H1 (cell line): ENCODE measurements at regions not wholly inside any gene's neighbourhood (a gene's known extent, or its start where the extent isn't known, plus 50 kb on each side); places are given as distances from the start of the nearest gene placed in this dataset.

Experiments used
- CBX8 ChIP-seq: fragments of 300-800, 300-1000 bp; sonication (generic); IDR thresholded peaks from 2 replicates; pipeline ENCODE4 v1.7.1; 2016; ENCODE audit warnings: low read depth, low read length, borderline replicate concordance
- CTCF ChIP-seq, 3 experiments: IDR thresholded peaks; 1 replicate in 2 of 3; 2 replicates in 1 of 3; pipeline versions ENCODE4 v1.5.1 to v1.6.1; 2011; ENCODE audit warnings: low read length in 3 of 3, mild to moderate bottlenecking in 3 of 3, inconsistent platforms in 2 of 3, low read depth in 1 of 3, moderate library complexity in 1 of 3; ENCODE audit not compliant: insufficient read depth in 1 of 3; ENCODE audit errors: control extremely low read depth in 1 of 3
- HDAC2 ChIP-seq, 2 experiments: fragments of 300-600 bp in 1 of 2; sonication (generic) in 1 of 2; IDR thresholded peaks; 2 replicates each; pipeline ENCODE4 v1.6.1; 2011 to 2012; ENCODE audit warnings: low read depth in 2 of 2, low read length in 2 of 2, mild to moderate bottlenecking in 2 of 2, moderate library complexity in 2 of 2, borderline replicate concordance in 1 of 2, inconsistent platforms in 1 of 2
- RNF2 ChIP-seq: fragments of 200-900, 300-1000 bp; sonication (generic); IDR thresholded peaks from 2 replicates; pipeline ENCODE4 v1.7.1; 2016; ENCODE audit warnings: borderline replicate concordance, low read depth, mild to moderate bottlenecking, antibody characterized with exemption, low read length; ENCODE audit not compliant: poor library complexity, severe bottlenecking; ENCODE audit errors: missing control alignments
- ZNF274 ChIP-seq: IDR thresholded peaks from 2 replicates; pipeline ENCODE4 v1.7.0; 2012; ENCODE audit warnings: low read length, borderline replicate concordance; ENCODE audit errors: extremely low read depth

GRCh38 chr13:37257051-37257450, 151.6 kb upstream of the CSNK1A1L start:
- no peak for TF ChIP-seq CBX8
- no peak for TF ChIP-seq CTCF (IDR thresholded peaks at IDR 0.05; ENCODE audit: control extremely low read depth in 1 of 3, insufficient read depth in 1 of 3, low read depth in 1 of 3, low read length in 3 of 3)
- TF ChIP-seq ZNF274: no peak
- TF ChIP-seq RNF2: no peak
- TF ChIP-seq HDAC2 (IDR thresholded peaks at IDR 0.05; ENCODE audit: borderline replicate concordance in 1 of 2, low read depth in 2 of 2, low read length in 2 of 2): no peak
